ENCODE measurements at regions not wholly inside any gene's neighbourhood (a gene's known extent, or its start where the extent isn't known, plus 50 kb on each side); places are given as distances from the start of the nearest gene placed in this dataset.
"Not testable (repeated sequence)": the region's sequence is repeated elsewhere in the genome, so short reads cannot be mapped to it uniquely, and the experiment has no call there.

GRCh38 chr3:162701211-162701610 is 1204.6 kb downstream of the OTOL1 start:
- TF ChIP-seq, protein P1, sequence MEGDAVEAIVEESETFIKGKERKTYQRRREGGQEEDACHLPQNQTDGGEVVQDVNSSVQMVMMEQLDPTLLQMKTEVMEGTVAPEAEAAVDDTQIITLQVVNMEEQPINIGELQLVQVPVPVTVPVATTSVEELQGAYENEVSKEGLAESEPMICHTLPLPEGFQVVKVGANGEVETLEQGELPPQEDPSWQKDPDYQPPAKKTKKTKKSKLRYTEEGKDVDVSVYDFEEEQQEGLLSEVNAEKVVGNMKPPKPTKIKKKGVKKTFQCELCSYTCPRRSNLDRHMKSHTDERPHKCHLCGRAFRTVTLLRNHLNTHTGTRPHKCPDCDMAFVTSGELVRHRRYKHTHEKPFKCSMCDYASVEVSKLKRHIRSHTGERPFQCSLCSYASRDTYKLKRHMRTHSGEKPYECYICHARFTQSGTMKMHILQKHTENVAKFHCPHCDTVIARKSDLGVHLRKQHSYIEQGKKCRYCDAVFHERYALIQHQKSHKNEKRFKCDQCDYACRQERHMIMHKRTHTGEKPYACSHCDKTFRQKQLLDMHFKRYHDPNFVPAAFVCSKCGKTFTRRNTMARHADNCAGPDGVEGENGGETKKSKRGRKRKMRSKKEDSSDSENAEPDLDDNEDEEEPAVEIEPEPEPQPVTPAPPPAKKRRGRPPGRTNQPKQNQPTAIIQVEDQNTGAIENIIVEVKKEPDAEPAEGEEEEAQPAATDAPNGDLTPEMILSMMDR (conservative IDR thresholded peaks at IDR 0.05): no peak
- peaks cover 11% of the 10 kb centered on the region for H3K4me1 Mint-ChIP-seq
- H3K9me3 Mint-ChIP-seq: no peaks in the 10 kb centered on the region
- DNase-seq (ENCODE audit: low read depth, low spot score): no peak
- H3K27me3 Mint-ChIP-seq (ENCODE audit: low read depth): no peaks in the 10 kb centered on the region
- H3K4me3 Mint-ChIP-seq: no peak overlapping the region
- no peak overlapping the region for H3K27ac Mint-ChIP-seq (ENCODE audit: unreplicated experiment)
- no peaks in the 10 kb centered on the region for H3K36me3 Mint-ChIP-seq (ENCODE audit: low read depth)

GRCh38 chr3:162702768-162703385 is 1206.3 kb downstream of the OTOL1 start:
- TF ChIP-seq, protein P1 (conservative IDR thresholded peaks at IDR 0.05): no peak
- no peak overlapping the region for H3K27ac Mint-ChIP-seq (ENCODE audit: unreplicated experiment)
- no peaks in the 10 kb centered on the region for H3K27me3 Mint-ChIP-seq (ENCODE audit: low read depth)
- no peaks in the 10 kb centered on the region for H3K9me3 Mint-ChIP-seq
- peaks cover 11% of the 10 kb centered on the region for H3K4me1 Mint-ChIP-seq
- DNase-seq (ENCODE audit: low read depth, low spot score): no peak
- H3K4me3 Mint-ChIP-seq: no peak overlapping the region
- H3K36me3 Mint-ChIP-seq (ENCODE audit: low read depth): no peaks in the 10 kb centered on the region

- Mint-ChIP-seq H3K36me3 (ENCODE audit: low read depth) (no peaks in the 10 kb centered on the region), H3K27me3 (ENCODE audit: low read depth) (no peaks in the 10 kb centered on the region), H3K9me3 (no peaks in the 10 kb centered on the region), H3K27ac (ENCODE audit: unreplicated experiment) (no peak overlapping the region), H3K4me3 (no peak overlapping the region), H3K4me1 (peaks cover 11% of the 10 kb centered on the region)
- TF ChIP-seq, protein P1 (conservative IDR thresholded peaks at IDR 0.05): no peak
- DNase-seq (ENCODE audit: low read depth, low spot score): no peak
Measured at GRCh38 chr3:162704238-162704637, 1207.6 kb downstream of the OTOL1 start.

DNA sequence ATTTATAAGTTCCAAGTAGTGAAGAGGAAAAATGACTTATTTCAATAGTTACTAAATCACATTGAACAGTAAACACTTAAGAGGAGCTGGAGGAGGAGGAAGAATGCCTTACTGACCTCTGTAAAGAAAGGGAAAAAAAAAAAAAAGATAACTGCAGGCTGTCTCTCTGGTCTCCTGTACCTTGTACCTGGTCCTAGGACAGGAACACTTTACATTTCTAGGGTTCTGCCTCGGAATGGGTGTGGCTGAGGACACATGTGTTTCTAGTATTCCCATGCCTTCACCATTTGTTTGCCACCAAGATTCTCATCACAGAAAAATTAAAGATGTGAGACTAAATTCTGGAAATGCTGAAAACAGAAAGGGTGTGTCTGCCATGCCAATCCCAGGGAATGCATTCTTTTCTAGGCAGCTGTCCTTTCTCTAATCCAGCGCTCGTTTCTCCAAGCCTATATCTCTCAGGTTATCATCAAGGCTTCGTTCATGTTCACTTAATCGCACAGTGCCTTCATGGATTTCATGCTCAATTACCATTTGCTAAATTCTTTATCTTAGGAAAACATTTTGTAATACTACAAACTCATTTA is 1208.3 kb downstream of the OTOL1 start:
- Mint-ChIP-seq H3K27me3 (ENCODE audit: low read depth) (no peaks in the 10 kb centered on the region), H3K27ac (ENCODE audit: unreplicated experiment) (peak overlapping the region; percentile 92)

GRCh38 chr3:162708394-162708793 is 1211.8 kb downstream of the OTOL1 start:
- not testable (repeated sequence) for DNase-seq (ENCODE audit: low read depth, low spot score); H3K27me3 Mint-ChIP-seq (ENCODE audit: low read depth); H3K4me3 Mint-ChIP-seq; H3K36me3 Mint-ChIP-seq (ENCODE audit: low read depth); H3K9me3 Mint-ChIP-seq; H3K27ac Mint-ChIP-seq (ENCODE audit: unreplicated experiment)
- peaks cover 11% of the 10 kb centered on the region for H3K4me1 Mint-ChIP-seq

More for the DNA sequence above, 1208.3 kb downstream of the OTOL1 start:
- Mint-ChIP-seq H3K36me3 (ENCODE audit: low read depth) (peaks cover 2% of the 10 kb centered on the region), H3K4me1 (peaks cover 11% of the 10 kb centered on the region), H3K9me3 (no peaks in the 10 kb centered on the region), H3K4me3 (no peak overlapping the region)
- no peak for DNase-seq (ENCODE audit: low read depth, low spot score)
- TF ChIP-seq, protein P1 (conservative IDR thresholded peaks at IDR 0.05): no peak

- not testable (repeated sequence) for H3K4me3 Mint-ChIP-seq; H3K4me1 Mint-ChIP-seq; H3K27ac Mint-ChIP-seq (ENCODE audit: unreplicated experiment); H3K9me3 Mint-ChIP-seq; H3K36me3 Mint-ChIP-seq (ENCODE audit: low read depth); H3K27me3 Mint-ChIP-seq (ENCODE audit: low read depth); DNase-seq (ENCODE audit: low read depth, low spot score)
Measured at GRCh38 chr3:162708942-162709706, 1212.5 kb downstream of the OTOL1 start.

All from neural crest cell (in vitro differentiated cells).